HG03060 (cell line): ENCODE measurements at regions not wholly inside any gene's neighbourhood (a gene's known extent, or its start where the extent isn't known, plus 50 kb on each side); places are given as distances from the start of the nearest gene placed in this dataset.
"Not testable (repeated sequence)": the region's sequence is repeated elsewhere in the genome, so short reads cannot be mapped to it uniquely, and the experiment has no call there.

Experiments used
- ATAC-seq: cut with Tn5 transposase; IDR thresholded peaks from one replicate; pipeline ENCODE4 v1.9.1; 2021; ENCODE audit warnings: low read depth, moderate number of reproducible peaks; ENCODE audit not compliant: unreplicated experiment

GRCh38 chr3:94778814-94779494 is 716.1 kb downstream of the NSUN3 start:
- no peak for ATAC-seq

GRCh38 chr3:94779699-94780098 is 716.8 kb downstream of the NSUN3 start:
- no peak for ATAC-seq

GRCh38 chr3:94784274-94784673 is 721.4 kb downstream of the NSUN3 start:
- no peak for ATAC-seq

- no peak for ATAC-seq
These were observed 724.2 kb downstream of the NSUN3 start for GRCh38 chr3:94787066-94787465.

- ATAC-seq, result no peak
These were observed 724.9 kb downstream of the NSUN3 start for GRCh38 chr3:94787734-94788270.

GRCh38 chr3:94794563-94794962 is 731.7 kb downstream of the NSUN3 start:
- ATAC-seq, result no peak

- no peak for ATAC-seq
These were observed 736.7 kb downstream of the NSUN3 start for GRCh38 chr3:94799420-94800060.

GRCh38 chr3:94811836-94812235 is 749.0 kb downstream of the NSUN3 start:
- ATAC-seq, result no peak

GRCh38 chr3:94821241-94821640 is 758.4 kb downstream of the NSUN3 start:
- no peak for ATAC-seq

GRCh38 chr3:94822298-94822697 is 759.4 kb downstream of the NSUN3 start:
- no peak for ATAC-seq

- not testable (repeated sequence) for ATAC-seq
These were observed 783.4 kb downstream of the NSUN3 start for GRCh38 chr3:94846251-94846650.

GRCh38 chr3:94862703-94863102 is 799.8 kb downstream of the NSUN3 start:
- no peak for ATAC-seq

GRCh38 chr3:94869059-94869547 is 806.2 kb downstream of the NSUN3 start:
- no peak for ATAC-seq

GRCh38 chr3:94873751-94874150 is 810.9 kb downstream of the NSUN3 start:
- ATAC-seq, result no peak

GRCh38 chr3:94875149-94875548 is 812.3 kb downstream of the NSUN3 start:
- ATAC-seq, result no peak

- ATAC-seq, result no peak
These were observed 824.2 kb downstream of the NSUN3 start for GRCh38 chr3:94887065-94887464.

- ATAC-seq, result no peak
These were observed 834.1 kb downstream of the NSUN3 start for GRCh38 chr3:94896994-94897393.

GRCh38 chr3:94904156-94904674 is 841.4 kb downstream of the NSUN3 start:
- ATAC-seq, result no peak

- ATAC-seq, result no peak
These were observed 846.9 kb downstream of the NSUN3 start for GRCh38 chr3:94909726-94910125.

- no peak for ATAC-seq
These were observed 849.8 kb downstream of the NSUN3 start for GRCh38 chr3:94912656-94913055.

GRCh38 chr3:94927175-94927574 is 864.3 kb downstream of the NSUN3 start:
- no peak for ATAC-seq

GRCh38 chr3:94928921-94929320 is 866.1 kb downstream of the NSUN3 start:
- ATAC-seq, result no peak
